ENCODE measurements at regions not wholly inside any gene's neighbourhood (a gene's known extent, or its start where the extent isn't known, plus 50 kb on each side); places are given as distances from the start of the nearest gene placed in this dataset.

DNA sequence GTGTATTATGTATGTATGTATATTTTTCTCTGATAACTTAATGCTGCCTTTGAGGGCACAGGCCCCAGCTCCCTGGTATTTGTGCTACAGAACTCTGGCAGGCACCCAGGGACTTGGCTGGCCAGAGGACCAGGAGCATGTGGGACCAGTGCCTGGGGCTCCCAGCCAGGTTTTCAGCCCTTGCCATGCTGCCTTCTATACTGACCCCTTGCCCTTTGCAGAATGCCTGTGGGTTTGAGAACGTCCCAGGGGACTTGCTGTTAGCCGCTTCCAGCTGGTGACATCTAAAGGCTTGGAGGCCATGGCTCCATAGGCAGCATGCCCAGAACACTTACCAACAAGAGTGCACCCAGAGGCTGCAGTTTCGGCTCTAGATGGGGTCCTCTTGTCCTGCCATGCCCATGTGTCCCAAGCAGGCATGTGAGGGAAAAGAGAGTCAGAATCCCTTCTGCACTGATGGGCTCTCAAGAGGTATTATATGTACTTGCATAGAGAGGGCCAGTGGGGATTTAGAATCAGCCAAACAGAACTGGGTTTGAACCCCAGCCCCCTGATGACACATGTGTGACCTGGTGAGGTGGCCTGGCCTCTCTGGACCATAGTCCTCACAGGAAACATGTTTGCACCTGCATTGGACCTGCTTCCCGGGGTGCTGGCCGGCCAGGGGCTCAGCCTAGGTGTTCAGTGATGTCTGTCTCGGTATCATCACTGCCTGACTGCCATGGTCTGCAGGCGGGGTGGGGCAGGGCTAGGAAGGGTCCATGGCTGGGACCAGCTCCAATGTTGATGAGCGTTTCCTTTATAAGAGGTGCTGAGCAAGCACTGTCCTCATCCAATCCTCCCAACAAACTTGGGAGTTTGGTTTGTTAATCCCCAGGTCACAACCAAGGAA, 119.2 kb upstream of the FHL2 start:
- TF ChIP-seq FOXA1 (IDR thresholded peaks at IDR 0.05) (no peak), FOXA2 (IDR thresholded peaks at IDR 0.05) (no peak), JUND (IDR thresholded peaks at IDR 0.05) (peak in 1 of 2 donors; percentile 39), EGR1 (IDR thresholded peaks at IDR 0.05; ENCODE audit: low read depth in 2 of 2) (no peak), TAF1 (conservative IDR thresholded peaks at IDR 0.05) (no peak), NR2F2 (IDR thresholded peaks at IDR 0.05) (peak; percentile 88), YY1 (IDR thresholded peaks at IDR 0.05) (peak; percentile 70), RXRA (IDR thresholded peaks at IDR 0.05) (peak; percentile 31 to 83), HNF4G (IDR thresholded peaks at IDR 0.05) (no peak), HNF4A (conservative IDR thresholded peaks at IDR 0.05) (peak; percentile 49 to 66), RAD21 (IDR thresholded peaks at IDR 0.05) (peak; percentile 60 to 73), GABPA (IDR thresholded peaks at IDR 0.05 in 1 of 2, conservative IDR thresholded peaks at IDR 0.05 in 1 of 2) (no peak), SP1 (IDR thresholded peaks at IDR 0.05) (no peak)
- TF ChIP-seq, protein P1, sequence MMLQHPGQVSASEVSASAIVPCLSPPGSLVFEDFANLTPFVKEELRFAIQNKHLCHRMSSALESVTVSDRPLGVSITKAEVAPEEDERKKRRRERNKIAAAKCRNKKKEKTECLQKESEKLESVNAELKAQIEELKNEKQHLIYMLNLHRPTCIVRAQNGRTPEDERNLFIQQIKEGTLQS (IDR thresholded peaks at IDR 0.05) = no peak
- TF ChIP-seq, protein P2, sequence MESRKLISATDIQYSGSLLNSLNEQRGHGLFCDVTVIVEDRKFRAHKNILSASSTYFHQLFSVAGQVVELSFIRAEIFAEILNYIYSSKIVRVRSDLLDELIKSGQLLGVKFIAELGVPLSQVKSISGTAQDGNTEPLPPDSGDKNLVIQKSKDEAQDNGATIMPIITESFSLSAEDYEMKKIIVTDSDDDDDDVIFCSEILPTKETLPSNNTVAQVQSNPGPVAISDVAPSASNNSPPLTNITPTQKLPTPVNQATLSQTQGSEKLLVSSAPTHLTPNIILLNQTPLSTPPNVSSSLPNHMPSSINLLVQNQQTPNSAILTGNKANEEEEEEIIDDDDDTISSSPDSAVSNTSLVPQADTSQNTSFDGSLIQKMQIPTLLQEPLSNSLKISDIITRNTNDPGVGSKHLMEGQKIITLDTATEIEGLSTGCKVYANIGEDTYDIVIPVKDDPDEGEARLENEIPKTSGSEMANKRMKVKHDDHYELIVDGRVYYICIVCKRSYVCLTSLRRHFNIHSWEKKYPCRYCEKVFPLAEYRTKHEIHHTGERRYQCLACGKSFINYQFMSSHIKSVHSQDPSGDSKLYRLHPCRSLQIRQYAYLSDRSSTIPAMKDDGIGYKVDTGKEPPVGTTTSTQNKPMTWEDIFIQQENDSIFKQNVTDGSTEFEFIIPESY (IDR thresholded peaks at IDR 0.05) = no peak
- TF ChIP-seq, protein P3, sequence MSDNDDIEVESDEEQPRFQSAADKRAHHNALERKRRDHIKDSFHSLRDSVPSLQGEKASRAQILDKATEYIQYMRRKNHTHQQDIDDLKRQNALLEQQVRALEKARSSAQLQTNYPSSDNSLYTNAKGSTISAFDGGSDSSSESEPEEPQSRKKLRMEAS (IDR thresholded peaks at IDR 0.05) = peak; percentile 79
- TF ChIP-seq, protein P4, sequence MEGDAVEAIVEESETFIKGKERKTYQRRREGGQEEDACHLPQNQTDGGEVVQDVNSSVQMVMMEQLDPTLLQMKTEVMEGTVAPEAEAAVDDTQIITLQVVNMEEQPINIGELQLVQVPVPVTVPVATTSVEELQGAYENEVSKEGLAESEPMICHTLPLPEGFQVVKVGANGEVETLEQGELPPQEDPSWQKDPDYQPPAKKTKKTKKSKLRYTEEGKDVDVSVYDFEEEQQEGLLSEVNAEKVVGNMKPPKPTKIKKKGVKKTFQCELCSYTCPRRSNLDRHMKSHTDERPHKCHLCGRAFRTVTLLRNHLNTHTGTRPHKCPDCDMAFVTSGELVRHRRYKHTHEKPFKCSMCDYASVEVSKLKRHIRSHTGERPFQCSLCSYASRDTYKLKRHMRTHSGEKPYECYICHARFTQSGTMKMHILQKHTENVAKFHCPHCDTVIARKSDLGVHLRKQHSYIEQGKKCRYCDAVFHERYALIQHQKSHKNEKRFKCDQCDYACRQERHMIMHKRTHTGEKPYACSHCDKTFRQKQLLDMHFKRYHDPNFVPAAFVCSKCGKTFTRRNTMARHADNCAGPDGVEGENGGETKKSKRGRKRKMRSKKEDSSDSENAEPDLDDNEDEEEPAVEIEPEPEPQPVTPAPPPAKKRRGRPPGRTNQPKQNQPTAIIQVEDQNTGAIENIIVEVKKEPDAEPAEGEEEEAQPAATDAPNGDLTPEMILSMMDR (IDR thresholded peaks at IDR 0.05; ENCODE audit: low read depth, low read length, missing input control) = no peak
- TF ChIP-seq, protein P5, sequence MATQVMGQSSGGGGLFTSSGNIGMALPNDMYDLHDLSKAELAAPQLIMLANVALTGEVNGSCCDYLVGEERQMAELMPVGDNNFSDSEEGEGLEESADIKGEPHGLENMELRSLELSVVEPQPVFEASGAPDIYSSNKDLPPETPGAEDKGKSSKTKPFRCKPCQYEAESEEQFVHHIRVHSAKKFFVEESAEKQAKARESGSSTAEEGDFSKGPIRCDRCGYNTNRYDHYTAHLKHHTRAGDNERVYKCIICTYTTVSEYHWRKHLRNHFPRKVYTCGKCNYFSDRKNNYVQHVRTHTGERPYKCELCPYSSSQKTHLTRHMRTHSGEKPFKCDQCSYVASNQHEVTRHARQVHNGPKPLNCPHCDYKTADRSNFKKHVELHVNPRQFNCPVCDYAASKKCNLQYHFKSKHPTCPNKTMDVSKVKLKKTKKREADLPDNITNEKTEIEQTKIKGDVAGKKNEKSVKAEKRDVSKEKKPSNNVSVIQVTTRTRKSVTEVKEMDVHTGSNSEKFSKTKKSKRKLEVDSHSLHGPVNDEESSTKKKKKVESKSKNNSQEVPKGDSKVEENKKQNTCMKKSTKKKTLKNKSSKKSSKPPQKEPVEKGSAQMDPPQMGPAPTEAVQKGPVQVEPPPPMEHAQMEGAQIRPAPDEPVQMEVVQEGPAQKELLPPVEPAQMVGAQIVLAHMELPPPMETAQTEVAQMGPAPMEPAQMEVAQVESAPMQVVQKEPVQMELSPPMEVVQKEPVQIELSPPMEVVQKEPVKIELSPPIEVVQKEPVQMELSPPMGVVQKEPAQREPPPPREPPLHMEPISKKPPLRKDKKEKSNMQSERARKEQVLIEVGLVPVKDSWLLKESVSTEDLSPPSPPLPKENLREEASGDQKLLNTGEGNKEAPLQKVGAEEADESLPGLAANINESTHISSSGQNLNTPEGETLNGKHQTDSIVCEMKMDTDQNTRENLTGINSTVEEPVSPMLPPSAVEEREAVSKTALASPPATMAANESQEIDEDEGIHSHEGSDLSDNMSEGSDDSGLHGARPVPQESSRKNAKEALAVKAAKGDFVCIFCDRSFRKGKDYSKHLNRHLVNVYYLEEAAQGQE (IDR thresholded peaks at IDR 0.05) = peak; percentile 46
- DNase-seq (ENCODE audit: low spot score) = peak; percentile 30
- Histone ChIP-seq H3K36me3 (ENCODE audit: control insufficient read depth in 4 of 4, insufficient read depth in 3 of 4, low read depth in 1 of 4, low read length in 3 of 4) (no peaks in the 10 kb centered on the region), H3K4me3 (ENCODE audit: low read depth in 1 of 3, low read length in 3 of 3) (no peak overlapping the region), H3K9me3 (ENCODE audit: control insufficient read depth in 4 of 4, low read length in 3 of 4) (no peaks in the 10 kb centered on the region), H3K27ac (ENCODE audit: low read depth in 1 of 2, low read length in 2 of 2) (no peak overlapping the region), H3K9ac (ENCODE audit: low read depth in 1 of 2, low read length in 2 of 2) (no peak overlapping the region), H3K4me1 (ENCODE audit: control insufficient read depth in 4 of 4, insufficient read depth in 4 of 4, low read length in 3 of 4) (peaks cover 6 to 9% (median 7%) of the 10 kb centered on the region in 4 donors), H3K27me3 (ENCODE audit: control insufficient read depth in 4 of 4, insufficient read depth in 4 of 4, low read length in 3 of 4) (no peaks in the 10 kb centered on the region)
- 75% methylated on average over 8 of the region's 8 CpGs for WGBS

All from liver (tissue), 8 donors.